Breast epithelium (tissue), 4 donors: ENCODE measurements at regions not wholly inside any gene's neighbourhood (a gene's known extent, or its start where the extent isn't known, plus 50 kb on each side); places are given as distances from the start of the nearest gene placed in this dataset.

Source experiments
- DNase-seq, 2 donors: peaks; one replicate each; pipeline ENCODE4 v3.0.0-alpha.2; 2019; ENCODE audit warnings: low spot score in 2 of 2
- H3K27ac ChIP-seq, 2 donors: fragments of 200-600 bp; sonication (generic) in 1 of 2; one replicate each; pipeline ENCODE4 v1.5.1; 2016 to 2019; ENCODE audit warnings: mild to moderate bottlenecking in 1 of 2
- H3K27me3 ChIP-seq, 2 donors: fragments of 200-600 bp; sonication (generic) in 1 of 2; one replicate each; pipeline versions ENCODE4 v1.5.1 to v1.6.0; 2017 to 2019; ENCODE audit warnings: control low read depth in 1 of 2, mild to moderate bottlenecking in 1 of 2
- H3K36me3 ChIP-seq: fragments of 200-600 bp; one replicate; pipeline ENCODE4 v1.5.1; 2019
- H3K4me1 ChIP-seq, 2 donors: fragments of 200-600 bp; sonication (generic); one replicate each; pipeline ENCODE4 v1.5.1; 2016 to 2019; ENCODE audit warnings: control low read depth in 1 of 2
- H3K4me3 ChIP-seq, 3 donors: fragments of 200-600 bp; sonication (generic); 1 replicate in 2 of 3; 2 replicates in 1 of 3; pipeline ENCODE4 v1.5.1; 2016 to 2019; ENCODE audit warnings: mild to moderate bottlenecking in 3 of 3, moderate library complexity in 2 of 3
- H3K9me3 ChIP-seq, 2 donors: fragments of 200-600 bp; sonication (generic) in 1 of 2; one replicate each; pipeline ENCODE4 v1.5.1; 2016 to 2019; ENCODE audit warnings: control low read depth in 1 of 2
- CTCF ChIP-seq, 3 donors: fragments of 450-650 bp; IDR thresholded peaks; one replicate each; pipeline ENCODE4 v1.5.1; 2016 to 2017; ENCODE audit warnings: antibody characterized with exemption in 3 of 3, mild to moderate bottlenecking in 3 of 3, moderate library complexity in 3 of 3
- POLR2A ChIP-seq: fragments of 450-650 bp; IDR thresholded peaks from one replicate; pipeline ENCODE4 v1.6.1; 2016; ENCODE audit warnings: antibody characterized with exemption, mild to moderate bottlenecking, moderate library complexity
- POLR2AphosphoS5 ChIP-seq, 3 donors: sonication (generic); formaldehyde crosslinking; IDR thresholded peaks; one replicate each; pipeline ENCODE4 v1.6.1; 2017; ENCODE audit warnings: antibody characterized with exemption in 3 of 3
- intact Hi-C: fragments of 100-400 bp; cut with DNase I; formaldehyde crosslinking; loops from one replicate; pipeline ENCODE4 v1.15.1; 2023; ENCODE audit warnings: low total_unique reads

- TF ChIP-seq POLR2AphosphoS5 (IDR thresholded peaks at IDR 0.05): no peak
- no peak for TF ChIP-seq CTCF (IDR thresholded peaks at IDR 0.05)
- no peak for TF ChIP-seq POLR2A
- Histone ChIP-seq H3K9me3 (no peaks in the 10 kb centered on the region), H3K4me3 (no peak overlapping the region), H3K27ac (no peak overlapping the region), H3K27me3 (no peaks in the 10 kb centered on the region), H3K4me1 (peaks cover 0 to 4% of the 10 kb centered on the region in 2 donors), H3K36me3 (no peaks in the 10 kb centered on the region)
- intact Hi-C loops: no loop called here
- DNase-seq: no peak
Measured at GRCh38 chr2:121043827-121044222, 241.2 kb downstream of the TFCP2L1 start.

GRCh38 chr2:121044412-121044811 is 240.6 kb downstream of the TFCP2L1 start:
- Histone ChIP-seq H3K9me3 (no peaks in the 10 kb centered on the region), H3K36me3 (no peaks in the 10 kb centered on the region), H3K4me3 (no peak overlapping the region), H3K27me3 (no peaks in the 10 kb centered on the region), H3K4me1 (peaks cover 0 to under 1% of the 10 kb centered on the region in 2 donors), H3K27ac (no peak overlapping the region)
- no peak for DNase-seq
- TF ChIP-seq CTCF (IDR thresholded peaks at IDR 0.05) (no peak), POLR2A (no peak), POLR2AphosphoS5 (IDR thresholded peaks at IDR 0.05) (no peak)
- intact Hi-C loops: no loop called here

GRCh38 chr2:121045245-121045644 is 239.8 kb downstream of the TFCP2L1 start:
- intact Hi-C loops: no loop called here
- H3K27ac ChIP-seq: no peak overlapping the region
- no peaks in the 10 kb centered on the region for H3K4me1 ChIP-seq
- H3K4me3 ChIP-seq: no peak overlapping the region
- no peaks in the 10 kb centered on the region for H3K27me3 ChIP-seq
- no peaks in the 10 kb centered on the region for H3K36me3 ChIP-seq
- DNase-seq: no peak
- TF ChIP-seq POLR2AphosphoS5 (IDR thresholded peaks at IDR 0.05) (no peak), CTCF (IDR thresholded peaks at IDR 0.05) (no peak), POLR2A (no peak)
- no peaks in the 10 kb centered on the region for H3K9me3 ChIP-seq

- TF ChIP-seq POLR2AphosphoS5 (IDR thresholded peaks at IDR 0.05) (no peak), POLR2A (no peak), CTCF (IDR thresholded peaks at IDR 0.05) (no peak)
- Histone ChIP-seq H3K4me3 (no peak overlapping the region), H3K4me1 (no peaks in the 10 kb centered on the region), H3K36me3 (no peaks in the 10 kb centered on the region), H3K27me3 (no peaks in the 10 kb centered on the region), H3K9me3 (peaks cover 0 to 3% of the 10 kb centered on the region in 2 donors), H3K27ac (no peak overlapping the region)
- DNase-seq: no peak
- intact Hi-C loops: no loop called here
Measured at GRCh38 chr2:121046335-121046734, 238.7 kb downstream of the TFCP2L1 start.

- no peak overlapping the region for H3K27ac ChIP-seq
- intact Hi-C loops: no loop called here
- no peaks in the 10 kb centered on the region for H3K4me1 ChIP-seq
- DNase-seq: no peak
- no peak overlapping the region for H3K4me3 ChIP-seq
- no peaks in the 10 kb centered on the region for H3K36me3 ChIP-seq
- TF ChIP-seq POLR2A: no peak
- no peak for TF ChIP-seq POLR2AphosphoS5 (IDR thresholded peaks at IDR 0.05)
- no peak for TF ChIP-seq CTCF (IDR thresholded peaks at IDR 0.05)
- peaks cover 0 to 3% of the 10 kb centered on the region in 2 donors for H3K9me3 ChIP-seq
- H3K27me3 ChIP-seq: no peaks in the 10 kb centered on the region
Measured at GRCh38 chr2:121047383-121047782, 237.6 kb downstream of the TFCP2L1 start.
